Activated CD4-positive, alpha-beta T cell treated with anti-CD3 and anti-CD28 coated beads for 24 hours (primary cell): ENCODE measurements at regions not wholly inside any gene's neighbourhood (a gene's known extent, or its start where the extent isn't known, plus 50 kb on each side); places are given as distances from the start of the nearest gene placed in this dataset.

ENCODE experiments used
- DNase-seq, 2 donors: peaks; one replicate each; pipeline ENCODE4 v3.0.0-alpha.2; 2020; ENCODE audit warnings: low read depth in 2 of 2

GRCh38 chr4:183763990-183764754 lies 105.1 kb downstream of the TRAPPC11 start:
- no peak for DNase-seq

GRCh38 chr4:183765251-183765911 lies 106.3 kb downstream of the TRAPPC11 start:
- DNase-seq, result no peak

- DNase-seq, result no peak
These were observed 107.0 kb downstream of the TRAPPC11 start for GRCh38 chr4:183766140-183766539.

- DNase-seq, result no peak
These were observed 111.8 kb downstream of the TRAPPC11 start for GRCh38 chr4:183770906-183771305.

GRCh38 chr4:183772361-183772760 lies 113.3 kb downstream of the TRAPPC11 start:
- no peak for DNase-seq

GRCh38 chr4:183773790-183774189 lies 114.7 kb downstream of the TRAPPC11 start:
- no peak for DNase-seq

- DNase-seq, result no peak
These were observed 121.8 kb upstream of the STOX2 start for GRCh38 chr4:183783306-183783705.

GRCh38 chr4:183783991-183784553 lies 121.0 kb upstream of the STOX2 start:
- DNase-seq, result no peak

GRCh38 chr4:183788308-183788905 lies 116.7 kb upstream of the STOX2 start:
- no peak for DNase-seq

GRCh38 chr4:183789657-183790056 lies 115.5 kb upstream of the STOX2 start:
- DNase-seq, result no peak

GRCh38 chr4:183790661-183791060 lies 114.4 kb upstream of the STOX2 start:
- DNase-seq, result no peak

- DNase-seq, result no peak
These were observed 108.1 kb upstream of the STOX2 start for GRCh38 chr4:183797011-183797444.

- no peak for DNase-seq
These were observed 107.4 kb upstream of the STOX2 start for GRCh38 chr4:183797445-183798300.

GRCh38 chr4:183798301-183799253 lies 106.5 kb upstream of the STOX2 start:
- no peak for DNase-seq

GRCh38 chr4:183801457-183802165 lies 103.5 kb upstream of the STOX2 start:
- DNase-seq, result no peak

GRCh38 chr4:183806341-183806740 lies 98.8 kb upstream of the STOX2 start:
- DNase-seq, result no peak

GRCh38 chr4:183807420-183808096 lies 97.5 kb upstream of the STOX2 start:
- no peak for DNase-seq

GRCh38 chr4:183808097-183808456 lies 97.0 kb upstream of the STOX2 start:
- no peak for DNase-seq

GRCh38 chr4:183812567-183812966 lies 92.5 kb upstream of the STOX2 start:
- no peak for DNase-seq
